Smooth muscle cell (in vitro differentiated cells): ENCODE measurements at regions not wholly inside any gene's neighbourhood (a gene's known extent, or its start where the extent isn't known, plus 50 kb on each side); places are given as distances from the start of the nearest gene placed in this dataset.
A peak's percentile ranks its signal among the peaks of the same experiment; 100 is the strongest.

Experiments
- DNase-seq: peaks from one replicate; lab custom pipeline; 2025; ENCODE audit not compliant: unreplicated experiment; lab: John Stamatoyannopoulos, UW
- H2AFZ ChIP-seq: fragments of 200-600 bp; sonication (generic); 2 replicates; pipeline ENCODE4 v1.6.0; 2016; ENCODE audit warnings: antibody characterized with exemption, low read depth, mild to moderate bottlenecking
- H3F3A ChIP-seq: fragments of 200-600 bp; sonication (generic); 2 replicates; pipeline ENCODE4 v1.6.0; 2017; ENCODE audit warnings: antibody characterized with exemption, low read depth
- H3K27ac ChIP-seq: fragments of 200-600 bp; sonication (generic); 2 replicates; pipeline ENCODE4 v1.5.1; 2016; ENCODE audit warnings: low read depth, mild to moderate bottlenecking
- H3K27me3 ChIP-seq: fragments of 200-600 bp; sonication (generic); 2 replicates; pipeline ENCODE4 v1.6.1; 2016; ENCODE audit warnings: low read depth, mild to moderate bottlenecking
- H3K36me3 ChIP-seq: fragments of 200-600 bp; sonication (generic); 2 replicates; pipeline ENCODE4 v1.5.1; 2016; ENCODE audit warnings: low read depth
- H3K4me1 ChIP-seq: fragments of 200-600 bp; sonication (generic); 2 replicates; pipeline ENCODE4 v1.5.1; 2016; ENCODE audit warnings: low read depth
- H3K4me2 ChIP-seq: fragments of 200-600 bp; sonication (generic); 2 replicates; pipeline ENCODE4 v1.6.0; 2016; ENCODE audit warnings: mild to moderate bottlenecking
- H3K4me3 ChIP-seq: fragments of 200-600 bp; sonication (generic); 2 replicates; pipeline ENCODE4 v1.5.1; 2016; ENCODE audit warnings: mild to moderate bottlenecking
- H3K79me2 ChIP-seq: fragments of 200-600 bp; sonication (generic); 2 replicates; pipeline ENCODE4 v1.6.0; 2016; ENCODE audit warnings: low read depth, mild to moderate bottlenecking
- H3K9ac ChIP-seq: fragments of 200-600 bp; sonication (generic); 2 replicates; pipeline ENCODE4 v1.6.0; 2016; ENCODE audit warnings: low read depth
- H3K9me3 ChIP-seq: fragments of 200-600 bp; sonication (generic); replicated peaks from 2 replicates; pipeline ENCODE4 v1.5.1; 2016; ENCODE audit warnings: low read depth
- H4K20me1 ChIP-seq: fragments of 200-600 bp; sonication (generic); 2 replicates; pipeline ENCODE4 v1.6.0; 2016; ENCODE audit warnings: low read depth
- WGBS: methylation state at CpG from one replicate; pipeline ENCODE4 v1.1.7; 2016; ENCODE audit warnings: low lambda C conversion rate; 5-methylcytosine and 5-hydroxymethylcytosine counted together
- TF ChIP-seq, protein P1 (sequence below): fragments of 200-600 bp; sonication (generic); IDR thresholded peaks from 2 replicates; pipeline ENCODE4 v1.5.1; 2017; ENCODE audit warnings: borderline replicate concordance, mild to moderate bottlenecking, antibody characterized with exemption; ENCODE audit not compliant: insufficient read depth, poor library complexity, severe bottlenecking

DNA sequence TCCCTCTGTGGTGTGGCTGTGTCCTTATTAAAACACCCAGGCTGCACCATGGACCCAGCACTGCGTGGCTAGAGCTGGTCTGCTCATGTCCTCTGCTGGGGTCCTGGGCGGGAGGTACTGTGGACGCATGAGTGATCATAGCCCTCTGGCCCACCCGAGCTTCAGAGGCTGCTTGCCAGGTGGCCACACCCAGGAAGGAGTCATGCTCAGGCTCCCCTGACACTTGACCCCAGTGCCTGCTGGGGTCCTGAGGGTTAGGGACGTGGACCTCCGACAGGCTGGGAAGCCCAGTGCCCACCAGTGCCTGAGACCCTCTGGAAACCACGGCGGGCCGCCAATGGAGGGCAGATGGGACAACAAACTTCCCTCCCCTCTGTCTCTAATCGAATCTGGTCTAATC is 66.3 kb upstream of the HS6ST1 start:
- H3K79me2 ChIP-seq: no peaks in the 10 kb centered on the region
- 91% methylated on average over 10 of the region's 10 CpGs for WGBS
- H3K36me3 ChIP-seq: no peaks in the 10 kb centered on the region
- no peak for DNase-seq
- no peaks in the 10 kb centered on the region for H3F3A ChIP-seq
- peaks cover 3% of the 10 kb centered on the region for H3K4me1 ChIP-seq
- no peak overlapping the region for H3K9ac ChIP-seq
- TF ChIP-seq, protein P1, sequence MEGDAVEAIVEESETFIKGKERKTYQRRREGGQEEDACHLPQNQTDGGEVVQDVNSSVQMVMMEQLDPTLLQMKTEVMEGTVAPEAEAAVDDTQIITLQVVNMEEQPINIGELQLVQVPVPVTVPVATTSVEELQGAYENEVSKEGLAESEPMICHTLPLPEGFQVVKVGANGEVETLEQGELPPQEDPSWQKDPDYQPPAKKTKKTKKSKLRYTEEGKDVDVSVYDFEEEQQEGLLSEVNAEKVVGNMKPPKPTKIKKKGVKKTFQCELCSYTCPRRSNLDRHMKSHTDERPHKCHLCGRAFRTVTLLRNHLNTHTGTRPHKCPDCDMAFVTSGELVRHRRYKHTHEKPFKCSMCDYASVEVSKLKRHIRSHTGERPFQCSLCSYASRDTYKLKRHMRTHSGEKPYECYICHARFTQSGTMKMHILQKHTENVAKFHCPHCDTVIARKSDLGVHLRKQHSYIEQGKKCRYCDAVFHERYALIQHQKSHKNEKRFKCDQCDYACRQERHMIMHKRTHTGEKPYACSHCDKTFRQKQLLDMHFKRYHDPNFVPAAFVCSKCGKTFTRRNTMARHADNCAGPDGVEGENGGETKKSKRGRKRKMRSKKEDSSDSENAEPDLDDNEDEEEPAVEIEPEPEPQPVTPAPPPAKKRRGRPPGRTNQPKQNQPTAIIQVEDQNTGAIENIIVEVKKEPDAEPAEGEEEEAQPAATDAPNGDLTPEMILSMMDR: no peak
- no peak overlapping the region for H3K27ac ChIP-seq
- no peaks in the 10 kb centered on the region for H3K27me3 ChIP-seq
- no peak overlapping the region for H2AFZ ChIP-seq
- no peaks in the 10 kb centered on the region for H3K9me3 ChIP-seq
- H4K20me1 ChIP-seq: no peaks in the 10 kb centered on the region
- H3K4me2 ChIP-seq: no peak overlapping the region
- H3K4me3 ChIP-seq: no peak overlapping the region

DNA sequence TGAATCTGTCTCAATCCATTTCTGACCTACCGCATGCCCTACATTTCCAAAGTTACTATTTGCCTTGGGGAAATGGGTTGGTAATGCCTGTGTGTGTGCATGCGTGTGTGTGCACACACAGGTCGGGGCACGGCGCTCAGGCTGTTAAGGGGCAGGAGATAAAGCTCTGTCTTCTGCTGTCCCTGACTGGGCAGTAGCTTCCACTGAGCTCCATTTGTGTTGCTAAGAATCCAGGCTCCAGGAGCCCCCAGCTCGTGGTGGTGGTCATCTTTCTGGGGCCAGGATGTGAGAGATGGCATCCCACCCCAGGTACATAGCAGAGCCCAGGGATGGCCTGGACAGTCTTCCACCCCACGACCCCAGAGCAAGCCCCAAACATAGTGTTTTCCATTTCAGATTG is 66.7 kb upstream of the HS6ST1 start:
- Histone ChIP-seq H2AFZ (no peak overlapping the region), H3K27ac (no peak overlapping the region), H3K27me3 (no peaks in the 10 kb centered on the region), H3K4me2 (no peak overlapping the region), H3K4me3 (no peak overlapping the region), H3K9ac (no peak overlapping the region), H4K20me1 (no peaks in the 10 kb centered on the region), H3K36me3 (no peaks in the 10 kb centered on the region), H3K9me3 (no peaks in the 10 kb centered on the region), H3K79me2 (no peaks in the 10 kb centered on the region), H3F3A (no peaks in the 10 kb centered on the region), H3K4me1 (no peaks in the 10 kb centered on the region)
- 92% methylated on average over 7 of the region's 7 CpGs for WGBS
- no peak for DNase-seq
- TF ChIP-seq, protein P1: no peak

DNA sequence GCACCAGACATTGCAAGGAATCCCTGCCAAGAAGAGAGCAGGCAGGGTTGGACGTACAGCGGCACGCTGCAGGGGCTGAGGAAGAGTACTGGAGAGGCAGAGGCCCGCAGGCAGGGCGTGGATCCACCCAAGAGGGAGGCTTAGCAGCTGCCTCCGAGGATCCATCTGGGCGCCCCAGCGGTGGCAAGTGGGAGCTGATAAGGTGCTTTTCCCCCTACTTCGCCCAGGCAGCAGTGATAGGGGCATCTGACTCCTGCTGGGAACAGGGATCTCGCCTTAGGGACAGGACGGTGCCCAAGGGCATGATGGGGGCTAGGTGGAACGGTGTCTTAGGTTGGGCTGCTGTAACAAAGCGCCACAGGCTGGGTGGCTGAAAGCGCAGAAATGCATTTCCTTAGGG is 67.4 kb upstream of the HS6ST1 start:
- no peaks in the 10 kb centered on the region for H3K36me3 ChIP-seq
- H3F3A ChIP-seq: no peaks in the 10 kb centered on the region
- no peaks in the 10 kb centered on the region for H3K9me3 ChIP-seq
- H4K20me1 ChIP-seq: no peaks in the 10 kb centered on the region
- 94% methylated on average over 14 of the region's 14 CpGs for WGBS
- no peaks in the 10 kb centered on the region for H3K27me3 ChIP-seq
- H3K4me3 ChIP-seq: no peak overlapping the region
- no peak for DNase-seq
- H3K9ac ChIP-seq: no peak overlapping the region
- H2AFZ ChIP-seq: no peak overlapping the region
- H3K79me2 ChIP-seq: no peaks in the 10 kb centered on the region
- H3K4me1 ChIP-seq: no peaks in the 10 kb centered on the region
- H3K27ac ChIP-seq: no peak overlapping the region
- TF ChIP-seq, protein P1: no peak
- no peak overlapping the region for H3K4me2 ChIP-seq

DNA sequence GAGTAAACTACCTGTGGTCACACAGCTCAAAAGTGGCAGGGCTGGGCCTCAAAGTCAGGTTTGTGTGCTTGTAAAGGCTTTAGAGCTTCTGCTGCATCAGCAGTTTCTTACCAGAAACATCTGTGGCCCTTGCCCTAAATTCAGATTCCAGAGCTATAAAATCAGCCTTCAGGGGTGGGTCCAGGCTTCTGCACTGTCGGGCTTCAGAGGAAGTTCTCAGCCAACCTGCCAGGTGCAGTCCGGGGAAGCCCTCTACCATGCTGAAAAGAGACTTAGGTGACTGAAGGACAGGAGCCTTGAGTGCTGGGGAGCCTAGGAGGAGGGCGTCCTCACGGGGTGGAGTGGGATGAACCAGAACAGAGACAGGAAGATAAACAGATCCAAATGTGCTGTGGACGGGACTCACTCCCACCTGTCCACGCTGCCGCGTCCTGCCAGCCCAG is 69.9 kb upstream of the HS6ST1 start:
- Histone ChIP-seq H2AFZ (no peak overlapping the region), H3K27me3 (no peaks in the 10 kb centered on the region), H3K9ac (no peak overlapping the region), H3K9me3 (no peaks in the 10 kb centered on the region), H3F3A (no peaks in the 10 kb centered on the region), H3K79me2 (no peaks in the 10 kb centered on the region), H4K20me1 (no peaks in the 10 kb centered on the region), H3K36me3 (no peaks in the 10 kb centered on the region), H3K4me2 (peak overlapping the region; percentile 6), H3K4me1 (no peaks in the 10 kb centered on the region), H3K27ac (no peak overlapping the region), H3K4me3 (no peak overlapping the region)
- TF ChIP-seq, protein P1: no peak
- no peak for DNase-seq
- WGBS: 78% methylated on average over 8 of the region's 8 CpGs
